ENCODE measurements at regions not wholly inside any gene's neighbourhood (a gene's known extent, or its start where the extent isn't known, plus 50 kb on each side); places are given as distances from the start of the nearest gene placed in this dataset.

DNA sequence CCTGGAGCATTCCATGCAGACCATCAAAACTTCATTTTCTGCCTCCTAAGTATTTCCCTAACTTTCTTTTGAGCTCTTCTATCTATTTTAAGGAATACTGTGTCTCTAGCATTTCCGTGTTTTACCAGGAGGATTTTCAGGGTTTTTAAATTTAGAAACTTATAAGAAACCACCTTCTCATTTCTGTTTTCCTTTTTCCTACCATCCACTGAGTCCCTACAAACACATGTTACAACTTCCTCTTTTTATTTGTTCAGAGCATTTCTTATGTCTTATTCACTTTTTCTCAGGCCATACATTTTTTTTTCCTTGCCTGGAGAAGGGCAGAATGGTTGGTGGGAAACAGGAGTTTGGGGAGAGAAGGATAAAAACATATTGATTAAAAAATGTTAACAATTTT is 130.0 kb upstream of the BMP5 start:
- DNase-seq = peak; percentile 5

DNA sequence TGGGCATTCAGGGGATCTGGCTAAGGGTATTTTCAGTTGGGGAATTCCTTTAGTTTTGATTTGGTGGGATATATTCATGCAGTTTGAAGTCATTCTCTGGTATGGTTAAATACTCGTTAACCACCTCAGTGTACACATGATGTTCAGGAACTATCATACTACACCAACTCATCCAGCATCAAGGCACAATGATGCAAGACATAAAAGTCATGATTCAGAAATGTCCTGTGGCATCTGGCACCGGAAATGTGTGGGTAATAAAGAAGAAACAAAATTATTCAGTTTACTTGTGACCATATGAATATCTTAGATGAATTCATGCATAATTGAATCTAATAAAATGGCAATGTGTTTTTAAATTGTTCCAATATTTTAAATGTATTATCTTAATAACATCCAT is 129.0 kb upstream of the BMP5 start:
- peak; percentile 61 for DNase-seq

GRCh38 chr6:56003616-56004015 is 128.2 kb upstream of the BMP5 start:
- peak; percentile 22 for DNase-seq

DNA sequence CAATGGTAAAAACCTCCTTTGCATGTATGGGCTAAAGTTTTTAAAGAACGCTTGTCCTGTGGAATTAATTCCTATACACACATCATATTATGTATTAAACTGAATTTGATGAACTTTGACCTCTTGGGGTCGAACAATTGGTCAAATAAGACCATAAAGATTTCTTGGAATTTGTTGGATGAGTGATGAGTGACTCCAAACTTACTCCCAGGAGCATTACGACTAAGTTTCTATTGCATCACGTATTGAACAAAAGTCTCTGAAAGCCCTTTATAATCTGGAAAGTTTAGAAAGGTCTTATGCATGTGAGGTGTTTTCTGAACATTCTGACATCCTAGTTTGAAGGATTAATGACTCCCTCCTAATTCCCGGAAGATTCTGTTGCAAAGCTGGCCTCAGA is 126.9 kb upstream of the BMP5 start:
- no peak for DNase-seq

GRCh38 chr6:55998576-55998975 is 123.2 kb upstream of the BMP5 start:
- DNase-seq = no peak

DNA sequence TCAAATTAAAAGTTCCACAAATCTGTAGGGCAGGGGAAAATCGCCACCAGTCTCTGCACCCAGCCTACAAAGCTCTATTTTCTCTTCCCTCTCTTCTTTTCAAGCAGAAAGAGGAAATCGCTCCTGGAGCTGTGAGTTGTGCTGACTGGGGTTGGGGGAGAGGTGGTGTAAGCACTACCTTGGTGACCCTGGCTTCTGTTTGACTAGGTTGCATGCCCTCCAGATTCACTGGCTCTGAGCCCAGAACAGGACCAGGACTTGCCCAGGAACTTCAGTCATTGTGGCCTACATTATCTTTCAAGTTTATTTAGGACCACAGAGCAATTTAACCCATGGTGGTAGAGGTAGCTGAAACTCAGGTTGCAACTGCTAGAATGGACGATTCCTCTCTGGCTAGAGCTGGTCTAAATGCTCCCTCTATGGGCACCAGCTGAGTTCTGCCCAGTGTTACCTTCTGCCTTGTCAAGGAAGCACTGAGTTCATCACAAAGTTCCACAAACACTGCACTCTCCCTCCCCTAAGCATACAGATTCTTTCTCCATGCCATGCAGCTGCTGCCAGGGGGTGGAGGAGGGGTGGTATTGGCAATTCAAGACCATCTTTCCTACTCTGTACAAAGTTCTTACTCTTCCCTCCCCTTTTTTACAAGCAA is 122.0 kb upstream of the BMP5 start:
- no peak for DNase-seq

- DNase-seq = no peak
Observed at GRCh38 chr6:55994531-55994930, 119.1 kb upstream of the BMP5 start.

- DNase-seq = no peak
Observed at GRCh38 chr6:55993418-55993817, 118.0 kb upstream of the BMP5 start.

GRCh38 chr6:55992546-55992945 is 117.2 kb upstream of the BMP5 start:
- DNase-seq = peak; percentile 17

GRCh38 chr6:55985309-55985708 is 109.9 kb upstream of the BMP5 start:
- no peak for DNase-seq

- no peak for DNase-seq
Observed at GRCh38 chr6:55983861-55984260, 108.5 kb upstream of the BMP5 start.

GRCh38 chr6:55981660-55982059 is 106.3 kb upstream of the BMP5 start:
- no peak for DNase-seq

DNA sequence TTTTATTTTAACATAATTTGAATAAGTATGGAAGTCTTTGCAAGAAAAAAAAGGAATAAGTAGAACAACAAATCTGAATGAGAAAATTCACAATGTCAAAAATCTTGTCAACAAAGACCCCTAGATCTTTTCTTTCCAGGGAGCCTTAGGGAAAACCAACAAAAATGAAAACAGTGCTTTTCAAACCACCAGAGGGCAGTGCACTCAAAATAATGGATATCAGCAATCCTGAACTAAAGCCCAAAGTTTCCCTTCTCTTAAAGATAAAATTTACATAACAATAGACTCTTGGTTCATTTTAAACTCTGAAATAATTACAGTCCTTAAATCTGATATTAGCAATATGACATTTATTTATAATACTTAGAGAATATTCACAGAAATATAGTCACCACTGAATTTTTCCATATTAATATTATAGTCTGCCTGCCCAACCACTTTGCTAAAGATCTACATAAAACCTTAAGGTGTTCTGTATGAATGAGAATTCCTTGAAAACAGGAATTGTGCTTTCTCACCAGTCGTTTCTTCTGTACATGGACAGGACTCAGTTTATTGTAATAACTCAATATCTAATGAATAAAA is 105.3 kb upstream of the BMP5 start:
- DNase-seq = peak; percentile 50

GRCh38 chr6:55979526-55979925 is 104.1 kb upstream of the BMP5 start:
- peak; percentile 42 for DNase-seq

DNA sequence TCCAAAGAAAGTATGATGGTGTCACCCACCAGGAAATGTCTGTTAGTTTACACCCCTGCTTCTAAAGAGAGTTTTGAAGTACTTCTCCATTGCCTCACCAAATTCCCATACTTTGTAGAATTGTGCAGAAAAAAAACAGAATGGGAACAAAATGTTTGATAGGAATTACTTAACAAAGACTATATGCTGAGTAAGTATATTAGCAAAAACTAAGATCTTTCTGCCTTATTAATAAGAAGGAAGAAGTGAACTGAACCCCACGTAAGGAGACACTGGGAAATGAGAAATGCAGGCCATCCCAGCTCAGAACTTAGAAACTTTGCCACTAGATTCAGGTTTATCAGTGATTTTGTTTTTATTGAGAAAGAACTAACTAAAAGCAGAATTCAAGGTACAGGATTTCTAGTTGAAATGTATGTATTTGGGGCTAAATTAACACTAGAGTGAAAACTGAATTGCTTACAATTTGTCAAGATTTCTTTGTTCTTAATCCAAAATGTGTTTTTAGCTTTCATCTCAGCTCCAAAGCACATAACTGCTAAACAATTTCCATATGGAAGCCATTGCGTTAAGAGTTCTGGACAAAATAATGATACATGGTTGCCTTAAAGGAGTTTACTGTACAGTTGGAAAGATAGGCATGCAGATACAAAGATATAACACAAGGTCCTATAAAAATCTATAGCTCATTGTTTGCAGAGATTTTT is 102.7 kb upstream of the BMP5 start:
- DNase-seq = no peak

DNA sequence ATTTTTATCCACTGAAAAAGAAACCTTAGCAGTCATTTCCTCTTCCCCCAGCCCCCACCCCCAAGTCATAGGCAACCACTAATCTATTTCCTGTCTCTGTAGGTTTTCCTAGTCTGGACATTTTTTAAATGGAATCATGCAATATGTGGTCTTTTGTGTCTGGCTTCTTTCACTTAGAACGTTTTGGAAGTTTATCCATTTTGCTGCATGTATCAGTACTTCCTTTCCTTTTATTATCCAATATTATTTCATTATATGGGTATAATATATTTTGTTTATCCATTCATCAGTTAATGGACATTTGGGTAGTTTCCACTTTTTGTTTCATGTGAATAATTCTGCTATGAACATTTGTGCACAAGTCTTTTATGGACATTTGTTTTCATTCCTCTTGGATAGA is 99.3 kb upstream of the BMP5 start:
- no peak for DNase-seq

- DNase-seq = no peak
Observed at GRCh38 chr6:55972091-55972490, 96.7 kb upstream of the BMP5 start.

DNA sequence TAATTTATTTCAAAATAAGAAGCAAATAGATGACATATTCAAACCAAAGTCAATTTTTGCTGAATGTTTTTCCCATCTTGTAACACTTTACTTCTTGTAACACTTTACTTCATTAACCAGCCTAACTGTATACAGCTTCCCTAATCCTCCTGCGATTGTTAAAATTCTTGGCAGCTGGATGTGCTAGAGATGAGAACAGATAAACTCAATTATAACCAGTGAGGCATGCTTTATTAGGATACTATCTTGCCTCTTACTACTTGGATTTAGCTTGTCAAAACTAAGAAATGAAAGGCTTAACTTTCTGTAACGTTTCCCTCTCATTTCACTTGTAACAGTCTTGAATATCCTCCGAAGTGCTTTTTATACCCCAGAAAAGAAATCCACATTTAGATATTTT is 94.1 kb upstream of the BMP5 start:
- no peak for DNase-seq

DNA sequence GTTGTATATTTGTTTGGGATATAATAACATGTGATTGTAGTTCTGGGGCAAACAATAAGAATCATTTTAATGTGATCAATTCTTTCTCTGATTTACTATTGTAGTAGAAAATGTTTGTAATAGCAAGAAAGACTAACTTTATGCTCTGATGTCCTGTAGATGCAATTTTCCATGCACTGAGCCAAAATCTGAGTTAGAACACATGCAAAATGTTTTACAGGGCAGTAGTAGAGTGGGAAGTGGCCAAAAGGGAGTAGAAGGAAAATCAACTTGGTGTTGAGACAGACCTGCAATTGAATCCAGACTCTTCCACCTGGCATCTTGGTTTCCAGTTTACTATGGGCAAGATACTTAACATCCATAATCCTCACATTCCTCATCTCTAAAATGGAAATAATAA is 93.5 kb upstream of the BMP5 start:
- no peak for DNase-seq

- DNase-seq = no peak
Observed at GRCh38 chr6:55964136-55964535, 88.7 kb upstream of the BMP5 start.

DNA sequence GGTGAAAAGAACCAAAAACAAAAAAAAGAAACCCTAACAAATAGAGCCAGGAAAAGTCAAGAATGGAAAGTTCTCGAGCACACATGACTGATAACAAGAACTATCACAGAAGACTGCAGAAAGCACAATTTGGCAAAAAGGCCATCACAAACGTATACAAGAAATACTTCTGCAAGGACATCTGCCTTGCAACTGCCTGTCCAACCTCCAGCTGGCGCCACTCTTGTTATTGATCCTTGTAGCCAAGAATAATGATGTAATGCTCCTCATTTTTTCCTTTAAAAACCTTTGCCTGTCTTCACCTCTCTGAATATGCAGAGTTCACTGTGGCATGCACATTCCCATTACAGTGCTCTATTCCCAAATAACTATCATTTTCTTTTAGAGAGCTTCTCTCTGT is 87.9 kb upstream of the BMP5 start:
- DNase-seq = no peak

DNA sequence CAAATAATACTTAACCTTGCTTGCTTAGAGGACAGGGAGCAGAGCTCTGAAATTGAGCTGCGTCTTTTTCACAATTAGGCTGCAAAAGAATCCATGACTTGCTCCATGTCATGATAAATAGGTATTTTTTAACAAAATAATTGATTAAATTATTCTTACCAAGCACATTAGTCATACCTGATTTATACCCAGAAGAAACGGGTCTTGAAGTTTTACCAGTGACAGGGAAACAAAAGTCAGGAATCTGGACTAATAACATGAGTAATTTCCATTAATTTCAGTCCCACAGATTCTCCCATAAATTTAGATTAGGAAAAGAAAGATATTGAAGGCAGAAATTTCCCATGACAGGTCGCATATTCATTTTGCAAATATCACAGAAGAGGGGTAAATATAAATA is 85.0 kb upstream of the BMP5 start:
- DNase-seq = no peak

- no peak for DNase-seq
Observed at GRCh38 chr6:55958790-55959189, 83.4 kb upstream of the BMP5 start.

DNA sequence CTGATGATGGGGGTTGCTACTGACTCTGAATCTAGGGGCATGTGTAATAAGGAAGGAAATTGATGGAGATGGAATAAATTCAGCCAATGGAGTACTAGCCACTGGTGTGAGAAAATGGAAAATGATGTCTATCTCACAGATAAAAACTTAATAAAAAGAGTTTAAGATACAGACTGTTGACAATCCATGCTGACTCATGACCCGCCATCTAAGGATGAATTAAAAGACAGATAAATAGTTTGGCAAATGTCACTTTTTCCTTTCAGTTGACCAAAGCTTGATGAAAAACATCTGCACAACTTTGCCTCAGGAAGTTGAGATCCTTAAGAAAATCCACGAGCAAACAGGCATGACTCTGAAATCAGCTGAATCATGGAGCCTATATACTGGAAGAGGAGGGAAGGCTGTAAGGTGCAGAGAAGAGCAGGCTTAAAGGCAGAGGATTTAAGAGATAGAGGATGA is 82.6 kb upstream of the BMP5 start:
- DNase-seq = no peak

- DNase-seq = no peak
Observed at GRCh38 chr6:55955684-55956083, 80.3 kb upstream of the BMP5 start.
